CD14-positive monocyte (primary cell): ENCODE measurements at regions not wholly inside any gene's neighbourhood (a gene's known extent, or its start where the extent isn't known, plus 50 kb on each side); places are given as distances from the start of the nearest gene placed in this dataset.

ENCODE experiments used
- DNase-seq, 3 donors: peaks; one replicate each; pipeline ENCODE4 v3.0.0-alpha.2; 2011 to 2022
- H2AFZ ChIP-seq: 2 replicates; pipeline ENCODE4 v1.6.0; 2012; ENCODE audit warnings: mild to moderate bottlenecking, low read depth, low read length, inconsistent platforms; ENCODE audit not compliant: insufficient read depth, poor library complexity, severe bottlenecking
- H3K27ac ChIP-seq, 2 donors: 1 replicate in 1 of 2; 2 replicates in 1 of 2; pipeline ENCODE4 v1.5.1; 2012 to 2013; ENCODE audit warnings: low read length in 2 of 2, control low read depth in 1 of 2, inconsistent platforms in 1 of 2, low read depth in 1 of 2, mild to moderate bottlenecking in 1 of 2
- H3K27me3 ChIP-seq, 2 donors: one replicate each; pipeline versions ENCODE4 v1.6.0 to v1.6.1; 2011 to 2013; ENCODE audit warnings: low read length in 2 of 2; ENCODE audit not compliant: control insufficient read depth in 2 of 2, insufficient read depth in 2 of 2
- H3K36me3 ChIP-seq, 2 donors: replicated peaks in 1 of 2; 1 replicate in 1 of 2; 2 replicates in 1 of 2; pipeline versions ENCODE4 v1.5.1 to v1.6.1; 2012 to 2013; ENCODE audit warnings: low read length in 2 of 2, control low read depth in 1 of 2, inconsistent platforms in 1 of 2, mild to moderate bottlenecking in 1 of 2; ENCODE audit not compliant: insufficient read depth in 2 of 2, control insufficient read depth in 1 of 2
- H3K4me1 ChIP-seq, 2 donors: 1 replicate in 1 of 2; 2 replicates in 1 of 2; pipeline versions ENCODE4 v1.5.1 to v1.6.1; 2012 to 2013; ENCODE audit warnings: low read length in 2 of 2, control low read depth in 1 of 2, inconsistent platforms in 1 of 2, mild to moderate bottlenecking in 1 of 2, moderate library complexity in 1 of 2; ENCODE audit not compliant: insufficient read depth in 2 of 2, control insufficient read depth in 1 of 2
- H3K4me2 ChIP-seq: replicated peaks from 2 replicates; pipeline ENCODE3; 2012; ENCODE audit warnings: low read length, moderate library complexity, mild to moderate bottlenecking; ENCODE audit not compliant: poor library complexity, severe bottlenecking; ENCODE audit errors: extremely low read depth
- H3K4me3 ChIP-seq, 3 experiments: fragments of 200-600 bp in 1 of 3; sonication (generic) in 1 of 3; replicated peaks in 1 of 3; 1 replicate in 2 of 3; 2 replicates in 1 of 3; pipeline ENCODE4 v1.5.1; 2011 to 2013; ENCODE audit warnings: low read length in 3 of 3, mild to moderate bottlenecking in 3 of 3, control low read depth in 2 of 3, low read depth in 2 of 3, inconsistent platforms in 1 of 3, moderate library complexity in 1 of 3
- H3K79me2 ChIP-seq: 2 replicates; pipeline ENCODE4 v1.6.0; 2012; ENCODE audit warnings: mild to moderate bottlenecking, control low read depth, inconsistent platforms, low read length, moderate library complexity; ENCODE audit not compliant: insufficient read depth
- H3K9ac ChIP-seq: 2 replicates; pipeline ENCODE4 v1.6.0; 2017; ENCODE audit warnings: low read length, mild to moderate bottlenecking; ENCODE audit not compliant: insufficient read depth, poor library complexity, severe bottlenecking
- H3K9me3 ChIP-seq, 2 donors: replicated peaks in 1 of 2; 1 replicate in 1 of 2; 2 replicates in 1 of 2; pipeline versions ENCODE4 v1.5.1 to v1.6.1; 2012 to 2013; ENCODE audit warnings: low read length in 2 of 2, control low read depth in 1 of 2; ENCODE audit not compliant: control insufficient read depth in 1 of 2, insufficient read depth in 1 of 2
- H4K20me1 ChIP-seq: 2 replicates; pipeline ENCODE4 v1.6.0; 2012; ENCODE audit warnings: mild to moderate bottlenecking, low read length, control low read depth, moderate library complexity; ENCODE audit not compliant: insufficient read depth
- H3K27ac Mint-ChIP-seq, 7 donors: one replicate each; pipeline ENCODE4 v1.8.0; 2020; ENCODE audit warnings: mild to moderate bottlenecking in 7 of 7, mixed read lengths in 7 of 7, moderate library complexity in 6 of 7, inconsistent platforms in 2 of 7
- H3K27me3 Mint-ChIP-seq, 3 donors: one replicate each; pipeline ENCODE4 v1.8.0; 2021 to 2022; ENCODE audit warnings: low read depth in 3 of 3, mild to moderate bottlenecking in 3 of 3, mixed read lengths in 3 of 3, moderate library complexity in 3 of 3, inconsistent platforms in 1 of 3
- H3K36me3 Mint-ChIP-seq, 2 donors: one replicate each; pipeline ENCODE4 v1.8.0; 2020; ENCODE audit warnings: mixed read lengths in 2 of 2, inconsistent platforms in 1 of 2, mild to moderate bottlenecking in 1 of 2
- H3K4me1 Mint-ChIP-seq: one replicate; pipeline ENCODE4 v1.8.0; 2020; ENCODE audit warnings: mild to moderate bottlenecking, mixed read lengths
- H3K4me3 Mint-ChIP-seq, 2 donors: one replicate each; pipeline ENCODE4 v1.8.0; 2020; ENCODE audit warnings: mild to moderate bottlenecking in 2 of 2, mixed read lengths in 2 of 2, moderate library complexity in 1 of 2
- H3K9me3 Mint-ChIP-seq, 7 donors: one replicate each; pipeline ENCODE4 v1.8.0; 2020 to 2022; ENCODE audit warnings: mixed read lengths in 7 of 7, mild to moderate bottlenecking in 6 of 7, moderate library complexity in 6 of 7, inconsistent platforms in 2 of 7
- WGBS: methylation state at CpG from one replicate; pipeline ENCODE4 v1.1.5; 2013; ENCODE audit warnings: missing lambda C conversion rate; ENCODE audit not compliant: insufficient coverage; 5-methylcytosine and 5-hydroxymethylcytosine counted together
- intact Hi-C, 2 donors: fragments of 100-400 bp; cut with micrococcal nuclease; formaldehyde crosslinking; loops; one replicate each; pipeline versions ENCODE4 v1.15.0 to v1.15.1; 2023
- TF ChIP-seq, protein P1 (sequence below): fragments of 200-600 bp; IDR thresholded peaks from one replicate; pipeline ENCODE4 v1.8.0; 2022; ENCODE audit warnings: antibody characterized with exemption, mild to moderate bottlenecking

DNA sequence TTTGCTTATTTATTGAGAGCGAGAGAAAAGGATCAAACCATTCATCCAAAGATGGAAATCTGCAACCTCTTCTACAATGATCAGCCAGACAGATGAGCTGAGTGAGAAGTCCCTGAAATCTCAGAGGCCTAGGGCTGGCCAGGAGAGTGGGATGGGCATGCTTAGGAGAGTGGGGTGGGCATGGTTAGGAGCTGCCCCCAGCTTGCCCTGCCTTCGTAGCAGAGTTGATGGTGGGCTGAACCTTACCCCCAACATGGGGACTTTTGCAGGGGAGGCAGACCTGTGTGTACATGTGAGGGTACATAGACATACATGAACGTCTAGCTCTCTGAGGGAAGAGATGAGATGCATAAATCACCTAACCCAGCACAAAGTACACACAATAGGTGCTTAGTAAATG, 95.7 kb upstream of the ESRRB start:
- no peaks in the 10 kb centered on the region for H4K20me1 ChIP-seq
- H3K4me3 Mint-ChIP-seq: no peak overlapping the region
- no peaks in the 10 kb centered on the region for H3K4me1 Mint-ChIP-seq
- H3K27ac ChIP-seq: no peak overlapping the region
- DNase-seq: no peak
- H3K9ac ChIP-seq: no peak overlapping the region
- H3K36me3 ChIP-seq: no peaks in the 10 kb centered on the region
- H3K27me3 ChIP-seq: peaks cover 0 to 3% of the 10 kb centered on the region in 2 donors
- H2AFZ ChIP-seq: no peak overlapping the region
- TF ChIP-seq, protein P1, sequence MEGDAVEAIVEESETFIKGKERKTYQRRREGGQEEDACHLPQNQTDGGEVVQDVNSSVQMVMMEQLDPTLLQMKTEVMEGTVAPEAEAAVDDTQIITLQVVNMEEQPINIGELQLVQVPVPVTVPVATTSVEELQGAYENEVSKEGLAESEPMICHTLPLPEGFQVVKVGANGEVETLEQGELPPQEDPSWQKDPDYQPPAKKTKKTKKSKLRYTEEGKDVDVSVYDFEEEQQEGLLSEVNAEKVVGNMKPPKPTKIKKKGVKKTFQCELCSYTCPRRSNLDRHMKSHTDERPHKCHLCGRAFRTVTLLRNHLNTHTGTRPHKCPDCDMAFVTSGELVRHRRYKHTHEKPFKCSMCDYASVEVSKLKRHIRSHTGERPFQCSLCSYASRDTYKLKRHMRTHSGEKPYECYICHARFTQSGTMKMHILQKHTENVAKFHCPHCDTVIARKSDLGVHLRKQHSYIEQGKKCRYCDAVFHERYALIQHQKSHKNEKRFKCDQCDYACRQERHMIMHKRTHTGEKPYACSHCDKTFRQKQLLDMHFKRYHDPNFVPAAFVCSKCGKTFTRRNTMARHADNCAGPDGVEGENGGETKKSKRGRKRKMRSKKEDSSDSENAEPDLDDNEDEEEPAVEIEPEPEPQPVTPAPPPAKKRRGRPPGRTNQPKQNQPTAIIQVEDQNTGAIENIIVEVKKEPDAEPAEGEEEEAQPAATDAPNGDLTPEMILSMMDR: no peak
- no peaks in the 10 kb centered on the region for H3K4me1 ChIP-seq
- no CpG with 5 or more reads among the region's 3 CpGs for WGBS
- H3K4me2 ChIP-seq: no peak overlapping the region
- peaks cover 0 to 6% (median 2%) of the 10 kb centered on the region in 7 donors for H3K9me3 Mint-ChIP-seq
- H3K4me3 ChIP-seq: no peak overlapping the region
- no peak overlapping the region for H3K27ac Mint-ChIP-seq
- H3K36me3 Mint-ChIP-seq: no peaks in the 10 kb centered on the region
- H3K27me3 Mint-ChIP-seq: peaks cover 4 to 14% (median 8%) of the 10 kb centered on the region in 3 donors
- H3K9me3 ChIP-seq: no peaks in the 10 kb centered on the region
- no peaks in the 10 kb centered on the region for H3K79me2 ChIP-seq
- intact Hi-C loops: no loop called here

DNA sequence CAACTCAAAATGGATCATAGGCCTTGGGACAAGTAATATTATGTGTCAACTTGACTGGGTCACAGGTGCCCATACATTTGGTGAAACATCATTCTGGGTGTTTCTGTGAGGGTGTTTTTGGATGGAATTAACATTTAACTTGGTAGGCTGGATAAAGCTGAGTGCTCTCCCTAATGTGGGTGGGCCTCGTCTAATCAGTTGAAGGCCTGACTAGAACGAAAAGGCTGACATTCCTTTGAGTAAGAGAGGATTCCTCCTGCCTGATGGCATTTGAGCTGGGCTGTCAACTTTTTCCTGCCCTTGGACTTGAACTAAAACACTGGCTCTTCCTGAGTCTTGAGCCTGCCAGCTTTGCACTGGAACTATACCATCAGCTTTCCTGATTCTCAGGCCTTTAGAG, 93.4 kb upstream of the ESRRB start:
- H3K79me2 ChIP-seq: no peaks in the 10 kb centered on the region
- Mint-ChIP-seq H3K36me3 (no peaks in the 10 kb centered on the region), H3K9me3 (peaks cover 0 to 5% (median 0%) of the 10 kb centered on the region in 7 donors), H3K27me3 (peaks cover 6 to 14% (median 8%) of the 10 kb centered on the region in 3 donors), H3K27ac (no peak overlapping the region), H3K4me1 (no peaks in the 10 kb centered on the region), H3K4me3 (no peak overlapping the region)
- TF ChIP-seq, protein P1: no peak
- H3K27ac ChIP-seq: no peak overlapping the region
- no peaks in the 10 kb centered on the region for H4K20me1 ChIP-seq
- no peak overlapping the region for H3K4me2 ChIP-seq
- H3K9ac ChIP-seq: no peak overlapping the region
- H2AFZ ChIP-seq: no peak overlapping the region
- no peaks in the 10 kb centered on the region for H3K36me3 ChIP-seq
- 72% methylated on average over 2 of the region's 2 CpGs for WGBS
- no peak for DNase-seq
- no peaks in the 10 kb centered on the region for H3K9me3 ChIP-seq
- no peaks in the 10 kb centered on the region for H3K4me1 ChIP-seq
- peaks cover under 1 to 4% of the 10 kb centered on the region in 2 donors for H3K27me3 ChIP-seq
- intact Hi-C loops: no loop called here
- no peak overlapping the region for H3K4me3 ChIP-seq
